OCI-LY1 (cell line): ENCODE measurements at regions not wholly inside any gene's neighbourhood (a gene's known extent, or its start where the extent isn't known, plus 50 kb on each side); places are given as distances from the start of the nearest gene placed in this dataset.

Source experiments
- H2AFZ ChIP-seq: fragments of 200-600 bp; sonication (generic), shearing (Covaris generic); 2 replicates; pipeline ENCODE4 v1.6.0; 2014; ENCODE audit warnings: antibody characterized with exemption, mild to moderate bottlenecking, low read length
- H3F3A ChIP-seq: fragments of 200-600 bp; sonication (generic), shearing (Covaris generic); 2 replicates; pipeline ENCODE4 v1.6.0; 2014; ENCODE audit warnings: mild to moderate bottlenecking, antibody characterized with exemption, low read length, moderate library complexity; ENCODE audit not compliant: insufficient read depth
- H3K27ac ChIP-seq: fragments of 200-600 bp; sonication (generic); 2 replicates; pipeline ENCODE4 v1.5.1; 2014; ENCODE audit warnings: low read length, mixed run types, mild to moderate bottlenecking, low read depth; ENCODE audit not compliant: poor library complexity, severe bottlenecking
- H3K27me3 ChIP-seq: fragments of 200-600 bp; sonication (generic); 2 replicates; pipeline ENCODE4 v1.6.0; 2014; ENCODE audit warnings: antibody characterized with exemption, mild to moderate bottlenecking, low read length, moderate library complexity; ENCODE audit not compliant: insufficient read depth
- H3K36me3 ChIP-seq: fragments of 200-600 bp; sonication (generic); 2 replicates; pipeline ENCODE4 v1.6.1; 2014; ENCODE audit warnings: mild to moderate bottlenecking, antibody characterized with exemption, low read length, moderate library complexity, mixed read lengths; ENCODE audit not compliant: insufficient read depth
- H3K4me1 ChIP-seq: fragments of 200-600 bp; sonication (generic); 2 replicates; pipeline ENCODE4 v1.5.1; 2014; ENCODE audit warnings: mild to moderate bottlenecking, low read length, moderate library complexity; ENCODE audit not compliant: insufficient read depth, severe bottlenecking
- H3K4me2 ChIP-seq: fragments of 200-600 bp; sonication (generic), shearing (Covaris generic); 2 replicates; pipeline ENCODE4 v1.6.1; 2014; ENCODE audit warnings: low read length
- H3K4me3 ChIP-seq: fragments of 200-600 bp; sonication (generic); 2 replicates; pipeline ENCODE4 v1.5.1; 2014; ENCODE audit warnings: low read length, low read depth, mild to moderate bottlenecking, mixed read lengths; ENCODE audit not compliant: poor library complexity, severe bottlenecking
- H3K79me2 ChIP-seq: fragments of 200-600 bp; shearing (Covaris generic); 2 replicates; pipeline ENCODE4 v1.6.1; 2016; ENCODE audit warnings: mixed run types, low read length, mixed read lengths; ENCODE audit not compliant: insufficient read depth
- H3K9ac ChIP-seq: fragments of 200-600 bp; sonication (generic), shearing (Covaris generic); 2 replicates; pipeline ENCODE4 v1.6.1; 2014; ENCODE audit warnings: mild to moderate bottlenecking, low read length, mixed read lengths
- H3K9me2 ChIP-seq: fragments of 200-600 bp; sonication (generic), shearing (Covaris generic); 2 replicates; pipeline ENCODE4 v1.6.1; 2014; ENCODE audit warnings: low read depth, mild to moderate bottlenecking, low read length, mixed read lengths
- H3K9me3 ChIP-seq: fragments of 200-600 bp; shearing (Covaris generic); 2 replicates; pipeline ENCODE4 v1.6.1; 2014; ENCODE audit warnings: low read length, mixed read lengths
- H4K20me1 ChIP-seq: fragments of 200-600 bp; sonication (generic), shearing (Covaris generic); 2 replicates; pipeline ENCODE4 v1.6.0; 2016; ENCODE audit warnings: mild to moderate bottlenecking, low read length; ENCODE audit not compliant: insufficient read depth
- EZH2 ChIP-seq: fragments of 200-600 bp; sonication (generic), shearing (Covaris generic); IDR thresholded peaks from 2 replicates; pipeline ENCODE4 v1.8.0; 2017; ENCODE audit warnings: borderline replicate concordance, mixed run types, mild to moderate bottlenecking, antibody characterized with exemption, low read length, moderate library complexity, mixed read lengths
- TF ChIP-seq, protein P1 (sequence below): fragments of 200-600 bp; sonication (generic), shearing (Covaris generic); IDR thresholded peaks from 2 replicates; pipeline ENCODE4 v1.5.1; 2017; ENCODE audit warnings: mild to moderate bottlenecking, antibody characterized with exemption, low read length, moderate library complexity, mixed read lengths

GRCh38 chr2:176729706-176730569, 460.7 kb downstream of the MTX2 start:
- Histone ChIP-seq H3K9me3 (no peaks in the 10 kb centered on the region), H3F3A (no peaks in the 10 kb centered on the region), H3K36me3 (no peaks in the 10 kb centered on the region), H3K4me3 (no peak overlapping the region), H4K20me1 (no peaks in the 10 kb centered on the region), H3K27ac (no peak overlapping the region), H3K4me2 (no peak overlapping the region), H3K9ac (no peak overlapping the region), H3K79me2 (no peaks in the 10 kb centered on the region), H3K27me3 (no peaks in the 10 kb centered on the region), H2AFZ (no peak overlapping the region), H3K9me2 (no peaks in the 10 kb centered on the region), H3K4me1 (no peaks in the 10 kb centered on the region)
- TF ChIP-seq, protein P1, sequence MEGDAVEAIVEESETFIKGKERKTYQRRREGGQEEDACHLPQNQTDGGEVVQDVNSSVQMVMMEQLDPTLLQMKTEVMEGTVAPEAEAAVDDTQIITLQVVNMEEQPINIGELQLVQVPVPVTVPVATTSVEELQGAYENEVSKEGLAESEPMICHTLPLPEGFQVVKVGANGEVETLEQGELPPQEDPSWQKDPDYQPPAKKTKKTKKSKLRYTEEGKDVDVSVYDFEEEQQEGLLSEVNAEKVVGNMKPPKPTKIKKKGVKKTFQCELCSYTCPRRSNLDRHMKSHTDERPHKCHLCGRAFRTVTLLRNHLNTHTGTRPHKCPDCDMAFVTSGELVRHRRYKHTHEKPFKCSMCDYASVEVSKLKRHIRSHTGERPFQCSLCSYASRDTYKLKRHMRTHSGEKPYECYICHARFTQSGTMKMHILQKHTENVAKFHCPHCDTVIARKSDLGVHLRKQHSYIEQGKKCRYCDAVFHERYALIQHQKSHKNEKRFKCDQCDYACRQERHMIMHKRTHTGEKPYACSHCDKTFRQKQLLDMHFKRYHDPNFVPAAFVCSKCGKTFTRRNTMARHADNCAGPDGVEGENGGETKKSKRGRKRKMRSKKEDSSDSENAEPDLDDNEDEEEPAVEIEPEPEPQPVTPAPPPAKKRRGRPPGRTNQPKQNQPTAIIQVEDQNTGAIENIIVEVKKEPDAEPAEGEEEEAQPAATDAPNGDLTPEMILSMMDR = no peak
- TF ChIP-seq EZH2 = no peak

- Histone ChIP-seq H3K4me1 (no peaks in the 10 kb centered on the region), H4K20me1 (no peaks in the 10 kb centered on the region), H3K36me3 (no peaks in the 10 kb centered on the region), H3K4me3 (no peak overlapping the region), H3F3A (no peaks in the 10 kb centered on the region), H3K79me2 (no peaks in the 10 kb centered on the region), H3K9me2 (no peaks in the 10 kb centered on the region), H3K9ac (no peak overlapping the region), H3K27ac (no peak overlapping the region), H3K4me2 (no peak overlapping the region), H3K9me3 (no peaks in the 10 kb centered on the region), H2AFZ (no peak overlapping the region), H3K27me3 (no peaks in the 10 kb centered on the region)
- TF ChIP-seq, protein P1 = no peak
- no peak for TF ChIP-seq EZH2
Observed at GRCh38 chr2:176732780-176733179, 463.5 kb downstream of the MTX2 start.

GRCh38 chr2:176733698-176734430, 464.6 kb downstream of the MTX2 start:
- no peak overlapping the region for H3K27ac ChIP-seq
- TF ChIP-seq, protein P1 = no peak
- no peak for TF ChIP-seq EZH2
- no peaks in the 10 kb centered on the region for H3K4me1 ChIP-seq
- H3K27me3 ChIP-seq = no peaks in the 10 kb centered on the region
- no peaks in the 10 kb centered on the region for H4K20me1 ChIP-seq
- H2AFZ ChIP-seq = no peak overlapping the region
- H3K9me2 ChIP-seq = no peaks in the 10 kb centered on the region
- no peaks in the 10 kb centered on the region for H3F3A ChIP-seq
- no peaks in the 10 kb centered on the region for H3K79me2 ChIP-seq
- H3K9ac ChIP-seq = no peak overlapping the region
- no peak overlapping the region for H3K4me3 ChIP-seq
- no peaks in the 10 kb centered on the region for H3K36me3 ChIP-seq
- no peaks in the 10 kb centered on the region for H3K9me3 ChIP-seq
- no peak overlapping the region for H3K4me2 ChIP-seq
